ENCODE measurements at regions not wholly inside any gene's neighbourhood (a gene's known extent, or its start where the extent isn't known, plus 50 kb on each side); places are given as distances from the start of the nearest gene placed in this dataset.

GRCh38 chr2:177141866-177142265 lies 70.7 kb upstream of the HNRNPA3 start:
- Histone ChIP-seq H3K4me3 (ENCODE audit: low read length in 3 of 3) (no peak overlapping the region), H3K27me3 (ENCODE audit: control insufficient read depth, insufficient read depth, low read length) (no peaks in the 10 kb centered on the region), H3K4me1 (ENCODE audit: control insufficient read depth in 2 of 3, insufficient read depth in 2 of 3, low read depth in 1 of 3, low read length in 3 of 3) (no peaks in the 10 kb centered on the region), H3K27ac (ENCODE audit: low read depth in 2 of 2, low read length in 2 of 2) (no peak overlapping the region), H3K9me3 (ENCODE audit: control insufficient read depth in 2 of 3, insufficient read depth in 1 of 3, low read length in 3 of 3) (no peaks in the 10 kb centered on the region), H3K36me3 (ENCODE audit: control insufficient read depth in 2 of 3, insufficient read depth in 3 of 3, low read length in 3 of 3) (no peaks in the 10 kb centered on the region), H3K9ac (ENCODE audit: low read length in 3 of 3) (no peak overlapping the region)
- TF ChIP-seq CTCF (IDR thresholded peaks at IDR 0.05; ENCODE audit: borderline replicate concordance, extremely low read depth, insufficient read depth) = no peak
- intact Hi-C loops (cut with DNase I) = loop anchor here (10.0 kb wide), 1 partner anchor 477 kb away; no protein-coding TSS in a partner anchor
- no peak for DNase-seq
- peak; percentile 41 for FAIRE-seq

- Histone ChIP-seq H3K4me3 (ENCODE audit: low read length in 3 of 3) (no peak overlapping the region), H3K27ac (ENCODE audit: low read depth in 2 of 2, low read length in 2 of 2) (no peak overlapping the region), H3K9ac (ENCODE audit: low read length in 3 of 3) (no peak overlapping the region), H3K27me3 (ENCODE audit: control insufficient read depth, insufficient read depth, low read length) (peaks cover 2% of the 10 kb centered on the region), H3K4me1 (ENCODE audit: control insufficient read depth in 2 of 3, insufficient read depth in 2 of 3, low read depth in 1 of 3, low read length in 3 of 3) (peaks cover 0 to 3% (median 0%) of the 10 kb centered on the region in 3 donors), H3K36me3 (ENCODE audit: control insufficient read depth in 2 of 3, insufficient read depth in 3 of 3, low read length in 3 of 3) (no peaks in the 10 kb centered on the region), H3K9me3 (ENCODE audit: control insufficient read depth in 2 of 3, insufficient read depth in 1 of 3, low read length in 3 of 3) (no peaks in the 10 kb centered on the region)
- no peak for TF ChIP-seq CTCF (IDR thresholded peaks at IDR 0.05; ENCODE audit: borderline replicate concordance, extremely low read depth, insufficient read depth)
- FAIRE-seq (peak; percentile 17), DNase-seq (peak in 3 of 5 donors; percentile 31 to 74 (median 55))
- intact Hi-C loops (cut with DNase I) = loop anchor here (10.0 kb wide), 1 partner anchor 479 kb away; no protein-coding TSS in a partner anchor
Observed at GRCh38 chr2:177143444-177143843, 69.2 kb upstream of the HNRNPA3 start.

- Histone ChIP-seq H3K9ac (ENCODE audit: low read length in 3 of 3) (no peak overlapping the region), H3K27me3 (ENCODE audit: control insufficient read depth, insufficient read depth, low read length) (peaks cover 2% of the 10 kb centered on the region), H3K9me3 (ENCODE audit: control insufficient read depth in 2 of 3, insufficient read depth in 1 of 3, low read length in 3 of 3) (no peaks in the 10 kb centered on the region), H3K4me1 (ENCODE audit: control insufficient read depth in 2 of 3, insufficient read depth in 2 of 3, low read depth in 1 of 3, low read length in 3 of 3) (peaks cover 0 to 3% (median 0%) of the 10 kb centered on the region in 3 donors), H3K4me3 (ENCODE audit: low read length in 3 of 3) (no peak overlapping the region), H3K27ac (ENCODE audit: low read depth in 2 of 2, low read length in 2 of 2) (no peak overlapping the region), H3K36me3 (ENCODE audit: control insufficient read depth in 2 of 3, insufficient read depth in 3 of 3, low read length in 3 of 3) (no peaks in the 10 kb centered on the region)
- peak; percentile 38 for TF ChIP-seq CTCF (IDR thresholded peaks at IDR 0.05; ENCODE audit: borderline replicate concordance, extremely low read depth, insufficient read depth)
- intact Hi-C loops (cut with DNase I) = loop anchor here (10.0 kb wide), 1 partner anchor 482 kb away; no protein-coding TSS in a partner anchor
- FAIRE-seq = peak; percentile 99
- DNase-seq = peak in 2 of 5 donors; percentile 90 to 93
Observed at GRCh38 chr2:177147093-177147694, 65.4 kb upstream of the HNRNPA3 start.
